HG03469 (cell line): ENCODE measurements at regions not wholly inside any gene's neighbourhood (a gene's known extent, or its start where the extent isn't known, plus 50 kb on each side); places are given as distances from the start of the nearest gene placed in this dataset.

Experiments used
- ATAC-seq: cut with Tn5 transposase; IDR thresholded peaks from one replicate; pipeline ENCODE4 v1.9.1; 2021; ENCODE audit warnings: mild to moderate bottlenecking, moderate library complexity, moderate number of reproducible peaks; ENCODE audit not compliant: unreplicated experiment

GRCh38 chr14:98280436-98280835, 991.6 kb downstream of the BCL11B start:
- ATAC-seq = no peak

DNA sequence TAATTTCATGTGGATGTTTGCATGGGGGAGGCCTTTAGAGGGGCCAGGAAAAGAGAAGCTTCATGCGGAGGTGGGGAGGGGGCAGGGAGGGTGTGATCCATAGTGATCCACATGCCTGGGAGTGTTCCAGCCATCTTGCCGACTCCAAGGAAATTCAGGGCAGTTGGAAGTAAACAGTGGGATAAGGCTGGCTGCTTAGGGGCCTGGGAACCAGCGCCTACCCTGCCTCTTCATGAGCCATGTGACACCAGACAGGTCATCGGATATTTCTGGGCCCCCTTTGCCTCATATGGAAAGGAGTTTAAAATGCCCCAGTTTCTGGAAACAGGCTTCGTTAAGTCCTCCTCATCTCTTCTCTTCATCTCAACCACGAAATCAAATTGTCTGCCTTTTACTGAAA, 983.2 kb downstream of the BCL11B start:
- no peak for ATAC-seq

DNA sequence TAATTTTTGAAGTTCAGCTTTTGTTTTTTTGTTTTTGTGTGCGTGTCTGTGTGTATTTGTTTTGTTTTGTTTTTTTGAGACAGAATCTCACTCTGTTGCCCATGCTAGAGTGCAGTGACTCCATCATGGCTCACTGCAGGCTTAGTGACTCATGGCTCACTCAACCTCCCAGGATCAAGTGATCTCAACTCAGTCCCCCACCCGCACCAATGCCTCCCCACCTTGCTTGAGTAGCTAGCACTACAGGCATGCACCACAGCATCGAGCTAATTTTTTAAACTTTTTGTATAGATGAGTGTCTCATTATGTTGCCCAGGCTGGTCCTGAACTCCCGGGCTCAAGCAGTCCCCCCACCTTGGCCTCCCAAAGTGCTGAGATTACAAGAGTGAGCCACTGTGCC, 981.4 kb downstream of the BCL11B start:
- no peak for ATAC-seq

DNA sequence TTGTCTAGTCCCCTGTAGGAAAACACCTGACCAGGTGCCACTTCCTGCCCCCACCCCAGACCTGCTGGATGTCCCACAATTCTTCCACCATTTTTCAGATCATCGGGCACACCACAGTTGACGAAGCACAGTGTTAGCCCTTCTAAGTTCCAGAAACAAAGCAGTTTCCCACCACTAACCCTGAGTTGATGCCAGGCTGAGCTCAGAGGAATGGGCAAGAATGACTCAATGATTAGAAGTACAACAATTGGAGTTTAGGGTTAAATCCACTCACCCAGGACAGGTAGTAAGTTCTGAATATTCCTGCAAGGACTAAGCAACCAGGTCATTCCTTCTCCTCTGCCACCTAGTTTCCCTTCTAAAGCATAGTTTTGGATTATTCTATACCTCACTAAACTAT, 979.8 kb downstream of the BCL11B start:
- ATAC-seq = no peak

- ATAC-seq = no peak
Measured at GRCh38 chr14:98293576-98293975, 978.4 kb downstream of the BCL11B start.

DNA sequence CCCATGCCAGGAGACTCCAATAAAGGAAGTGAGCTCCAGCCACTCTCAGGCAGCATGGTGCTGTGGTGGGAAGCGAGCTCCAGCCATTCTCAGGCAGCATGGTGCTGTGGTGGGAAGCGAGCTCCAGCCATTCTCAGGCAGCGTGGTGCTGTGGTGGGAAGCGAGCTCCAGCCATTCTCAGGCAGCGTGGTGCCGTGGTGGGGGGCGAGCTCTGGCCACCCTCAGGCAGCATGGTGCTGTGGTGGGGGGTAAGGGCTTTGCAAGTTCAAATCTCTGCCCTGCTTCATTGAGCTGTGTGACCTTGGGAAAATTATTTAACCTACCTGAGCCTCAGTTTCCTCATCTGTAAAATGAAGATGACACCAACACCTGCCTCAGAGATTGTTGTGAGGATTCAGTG, 975.1 kb downstream of the BCL11B start:
- no peak for ATAC-seq

DNA sequence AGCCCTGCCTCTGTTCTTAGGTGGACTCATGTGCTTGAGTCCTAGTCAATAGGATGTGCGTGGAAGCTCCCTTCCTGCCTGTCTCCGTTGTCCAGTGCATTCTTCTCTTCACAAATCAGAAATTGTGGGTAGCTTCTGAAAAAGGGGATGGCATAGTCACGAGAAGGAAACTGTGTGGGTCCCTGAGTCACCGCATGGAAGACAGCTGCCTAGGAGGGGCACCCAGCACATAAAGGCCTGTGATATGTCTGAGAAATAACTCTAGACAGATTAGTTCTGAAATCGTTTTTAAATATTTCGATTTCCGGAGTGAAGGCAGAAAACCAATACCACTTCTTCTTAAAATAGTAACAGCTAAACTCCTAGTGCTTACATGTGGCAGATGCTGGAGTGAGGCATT, 974.4 kb downstream of the BCL11B start:
- ATAC-seq = no peak

- no peak for ATAC-seq
Measured at GRCh38 chr14:98298481-98299244, 973.3 kb downstream of the BCL11B start.

DNA sequence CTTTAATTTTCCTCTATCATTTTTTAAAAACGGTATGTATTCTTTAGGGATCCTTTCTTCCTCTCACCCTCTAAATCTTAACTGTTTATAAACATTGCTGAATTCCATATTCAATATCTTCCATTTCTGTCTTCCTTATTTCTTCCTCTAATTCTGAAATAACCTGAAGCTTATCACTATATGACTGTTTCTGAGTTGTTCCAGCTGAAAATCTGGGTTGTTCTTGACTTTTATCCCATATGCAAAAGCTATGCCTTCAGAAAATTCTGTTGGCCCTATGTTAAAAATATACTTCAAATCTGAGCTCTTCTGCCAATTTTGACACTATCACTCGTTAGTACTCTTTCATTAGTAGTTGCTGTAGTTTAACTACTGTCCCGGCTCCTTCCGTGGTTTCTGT, 970.3 kb downstream of the BCL11B start:
- ATAC-seq = no peak

DNA sequence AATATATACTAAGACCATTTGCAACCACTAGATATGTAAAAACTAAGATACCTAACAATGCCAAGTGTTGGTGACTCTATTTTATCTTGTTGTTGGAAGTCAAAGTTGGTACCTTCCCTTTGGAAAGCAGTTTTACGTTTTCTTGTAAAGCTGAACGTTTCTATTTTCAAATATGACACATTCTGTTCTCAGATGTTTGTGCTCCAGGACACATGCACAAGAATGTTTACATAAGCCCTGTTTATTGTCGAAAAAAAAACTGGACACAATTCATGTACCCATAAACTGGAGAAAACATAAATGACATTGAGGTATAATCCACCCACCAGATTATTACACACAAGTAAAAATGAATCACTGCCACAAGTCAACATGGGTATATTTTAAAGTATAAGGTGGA, 967.4 kb downstream of the BCL11B start:
- no peak for ATAC-seq

DNA sequence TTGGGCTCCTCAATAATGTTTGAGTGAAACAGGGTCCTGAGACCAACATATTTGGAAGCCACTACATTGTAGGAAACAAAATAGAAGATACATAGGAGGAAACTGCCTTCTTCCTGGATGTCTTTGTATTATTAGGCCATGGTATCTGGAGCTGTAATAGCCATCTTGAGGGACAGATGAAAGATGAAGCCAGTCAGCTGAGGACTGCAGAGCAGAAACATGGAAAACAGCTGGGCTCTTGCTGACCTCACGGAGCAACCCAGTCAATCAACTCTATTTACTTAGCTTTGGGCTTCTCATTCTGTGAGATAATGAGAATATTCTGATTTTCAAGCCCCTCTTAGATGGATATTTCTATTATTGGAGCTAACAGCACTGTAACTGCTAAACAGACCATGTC, 962.4 kb downstream of the BCL11B start:
- no peak for ATAC-seq

DNA sequence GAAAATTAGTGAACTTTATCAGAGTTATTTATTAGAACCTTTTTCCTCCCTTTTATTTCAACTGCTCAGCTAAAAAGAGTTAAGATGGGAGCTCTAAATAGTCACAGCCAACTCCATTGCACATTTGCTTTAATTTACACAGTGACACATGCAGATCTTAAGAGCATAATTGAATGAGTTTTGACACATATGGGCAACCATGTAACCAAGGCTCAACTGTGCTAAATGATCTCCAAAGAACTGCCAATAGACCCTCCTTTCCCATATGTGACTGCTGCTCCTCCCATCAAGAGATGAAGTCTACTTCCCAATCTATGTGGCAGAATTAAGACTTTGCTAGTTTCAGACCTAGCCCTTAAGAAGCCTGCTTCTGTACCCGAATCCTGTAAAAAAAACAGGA, 960.0 kb downstream of the BCL11B start:
- no peak for ATAC-seq

GRCh38 chr14:98321841-98322240, 950.2 kb downstream of the BCL11B start:
- no peak for ATAC-seq

DNA sequence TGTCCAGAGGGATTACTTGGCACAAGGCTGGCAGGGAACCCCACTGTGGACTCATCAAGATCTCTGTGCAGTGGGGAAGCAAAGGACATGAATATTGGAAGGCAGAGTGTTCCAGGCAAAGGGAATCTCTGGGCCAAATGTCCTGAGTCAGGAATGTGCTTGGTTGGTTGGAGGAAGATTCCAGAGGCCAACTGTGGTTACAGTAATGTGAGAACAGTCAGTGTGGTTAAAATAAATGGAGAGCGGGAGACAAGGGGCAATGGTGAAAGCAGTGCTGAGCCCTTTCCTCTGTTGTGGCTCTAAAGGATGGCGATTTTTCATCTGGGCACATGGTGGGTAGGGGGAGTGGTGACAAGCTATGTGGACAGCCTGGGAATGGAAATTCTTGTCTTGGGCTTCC, 948.2 kb downstream of the BCL11B start:
- no peak for ATAC-seq

DNA sequence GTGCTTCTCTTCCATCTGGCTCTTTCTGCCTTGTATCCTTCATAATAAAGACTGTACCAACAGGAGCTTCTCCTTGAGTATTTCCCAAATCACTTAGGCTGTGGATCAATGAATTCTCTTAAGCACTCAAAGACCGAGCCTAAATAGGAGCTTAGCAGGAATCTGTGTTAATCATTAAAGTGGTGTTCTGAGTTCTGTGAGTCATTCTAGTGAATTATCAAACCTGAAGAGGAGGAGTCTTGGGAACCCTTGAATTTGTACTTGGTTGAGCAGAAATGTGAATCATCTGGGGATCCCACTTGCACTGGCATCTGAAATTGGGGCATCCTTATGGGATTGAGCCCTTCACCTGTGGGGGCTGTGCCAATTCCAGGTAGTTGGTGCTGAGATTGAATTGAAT, 946.2 kb downstream of the BCL11B start:
- ATAC-seq = no peak

GRCh38 chr14:98328496-98328895, 943.5 kb downstream of the BCL11B start:
- ATAC-seq = no peak

DNA sequence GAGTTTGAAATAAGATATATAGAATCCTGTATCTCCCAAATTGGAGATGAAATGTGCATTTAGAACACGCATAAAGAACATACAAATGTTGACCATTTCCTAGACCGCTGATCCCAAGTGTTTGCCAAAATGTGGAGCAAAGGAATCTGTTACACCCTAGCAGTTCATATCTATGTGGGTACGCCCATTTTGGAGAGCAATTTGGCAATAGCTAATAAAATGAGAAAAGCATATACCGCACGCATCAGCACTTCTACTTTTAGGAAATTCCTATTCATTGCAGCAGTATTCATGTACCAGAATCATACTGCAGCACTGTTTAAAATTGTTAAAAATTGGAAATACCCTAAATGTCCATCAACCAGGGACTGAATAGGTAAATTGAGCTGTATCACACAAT, 937.8 kb downstream of the BCL11B start:
- no peak for ATAC-seq

GRCh38 chr14:98341211-98341610, 930.8 kb downstream of the BCL11B start:
- ATAC-seq = no peak

GRCh38 chr14:98345161-98345560, 926.8 kb downstream of the BCL11B start:
- no peak for ATAC-seq

GRCh38 chr14:98347686-98348085, 924.3 kb downstream of the BCL11B start:
- ATAC-seq = no peak

- ATAC-seq = no peak
Measured at GRCh38 chr14:98348505-98348904, 923.5 kb downstream of the BCL11B start.

DNA sequence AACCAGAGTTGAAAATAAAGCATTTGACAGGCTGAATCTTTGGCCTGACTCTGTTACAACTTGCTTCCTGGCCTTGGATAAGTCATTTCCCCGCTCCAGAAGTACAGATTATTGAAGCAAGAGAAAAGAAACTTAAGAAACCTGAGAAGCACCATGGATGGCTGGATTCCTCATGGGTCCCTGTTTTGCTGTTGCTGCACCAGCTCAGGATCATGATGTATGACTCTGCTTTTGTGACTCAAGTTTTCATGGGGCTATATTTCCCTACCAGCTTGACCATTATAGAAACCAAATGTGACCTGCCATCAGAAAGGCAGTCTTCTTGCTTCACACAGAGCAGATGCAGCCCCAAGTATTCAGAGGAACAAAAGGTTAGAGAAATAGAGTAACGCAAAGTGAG, 921.8 kb downstream of the BCL11B start:
- no peak for ATAC-seq

DNA sequence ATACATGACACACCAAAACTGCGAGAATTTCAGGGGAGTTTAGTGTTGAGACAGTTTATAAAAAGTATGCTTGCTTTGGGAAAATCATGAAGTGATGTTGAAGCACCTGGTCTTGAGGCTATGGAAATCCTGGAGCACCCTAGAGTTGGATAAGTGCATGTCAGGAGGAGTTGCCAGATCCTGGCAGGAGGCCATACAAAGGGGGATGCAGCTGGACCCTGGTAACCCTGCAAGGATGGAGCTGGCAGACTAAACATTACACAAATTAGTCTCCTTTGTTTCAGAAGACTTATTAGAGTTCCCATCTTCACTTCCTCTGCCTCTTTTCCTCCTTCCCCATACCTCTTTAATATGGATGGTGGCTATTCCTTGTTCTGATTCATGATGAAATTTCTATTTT, 907.0 kb downstream of the BCL11B start:
- ATAC-seq = no peak
